GM21390 (cell line): ENCODE measurements at regions not wholly inside any gene's neighbourhood (a gene's known extent, or its start where the extent isn't known, plus 50 kb on each side); places are given as distances from the start of the nearest gene placed in this dataset.
A peak's percentile ranks its signal among the peaks of the same experiment; 100 is the strongest.

Experiments
- ATAC-seq: cut with Tn5 transposase; IDR thresholded peaks from one replicate; pipeline ENCODE4 v1.9.1; 2021; ENCODE audit not compliant: unreplicated experiment

- peak; percentile 46 for ATAC-seq
Measured at GRCh38 chr6:105484238-105485161, 81.6 kb upstream of the PREP start.

- no peak for ATAC-seq
Measured at GRCh38 chr6:105483492-105483891, 80.6 kb upstream of the PREP start.

GRCh38 chr6:105482921-105483320 lies 80.0 kb upstream of the PREP start:
- ATAC-seq = no peak

- ATAC-seq = no peak
Measured at GRCh38 chr6:105482227-105482844, 79.5 kb upstream of the PREP start.

GRCh38 chr6:105476978-105477377 lies 74.1 kb upstream of the PREP start:
- no peak for ATAC-seq

GRCh38 chr6:105474234-105474633 lies 71.4 kb upstream of the PREP start:
- ATAC-seq = no peak

- ATAC-seq = no peak
Measured at GRCh38 chr6:105469946-105470345, 67.1 kb upstream of the PREP start.

GRCh38 chr6:105468850-105469249 lies 66.0 kb upstream of the PREP start:
- no peak for ATAC-seq

- no peak for ATAC-seq
Measured at GRCh38 chr6:105460860-105461259, 58.0 kb upstream of the PREP start.

- ATAC-seq = no peak
Measured at GRCh38 chr6:105459864-105460263, 57.0 kb upstream of the PREP start.

- ATAC-seq = peak; percentile 93
Measured at GRCh38 chr6:105459049-105459448, 56.2 kb upstream of the PREP start.

- ATAC-seq = peak; percentile 49
Measured at GRCh38 chr6:105458551-105458950, 55.7 kb upstream of the PREP start.

GRCh38 chr6:105458084-105458483 lies 55.2 kb upstream of the PREP start:
- no peak for ATAC-seq

GRCh38 chr6:105453968-105454367 lies 51.1 kb upstream of the PREP start:
- no peak for ATAC-seq

GRCh38 chr6:105452924-105453756 lies 50.3 kb upstream of the PREP start:
- peak; percentile 76 for ATAC-seq
